HepG2 (cell line): ENCODE measurements at regions not wholly inside any gene's neighbourhood (a gene's known extent, or its start where the extent isn't known, plus 50 kb on each side); places are given as distances from the start of the nearest gene placed in this dataset.

ENCODE experiments used
- ARNT ChIP-seq: fragments of 450-650 bp; IDR thresholded peaks from 2 replicates; pipeline ENCODE4 v1.6.1; 2017
- ZNF550 ChIP-seq: sonication (generic); formaldehyde crosslinking; IDR thresholded peaks from 2 replicates; pipeline ENCODE4 v1.4.0; 2020; ENCODE audit warnings: mild to moderate bottlenecking, missing genetic modification reagents, borderline replicate concordance

DNA sequence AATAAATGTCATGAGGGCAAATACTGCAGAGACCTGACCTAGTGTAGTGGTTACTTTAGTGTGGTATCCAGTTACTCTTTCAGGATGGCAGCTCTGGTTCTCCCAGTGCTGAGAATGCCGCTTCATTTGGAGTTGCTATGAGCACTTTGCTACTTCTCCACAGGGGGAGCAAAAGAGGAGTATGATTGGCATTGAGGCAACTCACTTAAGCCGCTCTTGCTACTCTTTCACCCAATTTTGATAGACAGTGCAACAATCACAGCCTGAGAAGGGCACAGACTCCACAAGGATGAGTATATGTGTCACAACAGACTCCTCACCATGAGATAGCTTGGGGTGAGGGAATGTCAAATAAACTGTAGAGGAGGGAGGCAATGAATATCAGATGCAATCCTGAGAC lies 81.2 kb downstream of the NPY1R start:
- TF ChIP-seq ARNT (no peak), ZNF550 (CRISPR knock-in tag) (no peak)
